GM12878 (cell line): ENCODE measurements at regions not wholly inside any gene's neighbourhood (a gene's known extent, or its start where the extent isn't known, plus 50 kb on each side); places are given as distances from the start of the nearest gene placed in this dataset.
A peak's percentile ranks its signal among the peaks of the same experiment; 100 is the strongest.
"Not testable (repeated sequence)": the region's sequence is repeated elsewhere in the genome, so short reads cannot be mapped to it uniquely, and the experiment has no call there.

ENCODE experiments used
- ATAC-seq: fragments of 200-7000 bp; cut with Tn5 transposase; 3 replicates; pipeline ENCODE4 v1.9.1; 2020; ENCODE audit warnings: mild to moderate bottlenecking, moderate library complexity
- BruUV-seq: library from RNA; stranded (reverse); fragments of 400-500 nt; replicated peaks from 2 replicates; lab custom pipeline; 2021; lab: Mats Ljungman, UMichigan
- CTCF ChIA-PET: fragments of 300-600 bp; sonication (Branson Sonifier 250); formaldehyde crosslinking; extraction: SDS; loops from one replicate; lab custom pipeline; 2021; ENCODE audit warnings: inconsistent platforms; lab: Yijun Ruan, JAX
- POLR2A ChIA-PET: fragments of 350-600 bp; formaldehyde crosslinking; extraction: SDS; loops from one replicate; lab custom pipeline; 2021; ENCODE audit warnings: inconsistent platforms; lab: Charles Lee
- RAD21 ChIA-PET: fragments of 300-600 bp; sonication (Branson Sonifier 250); formaldehyde crosslinking; loops from one replicate; lab custom pipeline; 2023; ENCODE audit warnings: antibody characterized with exemption; ENCODE audit not compliant: unreplicated experiment; lab: Charles Lee
- SMC1A ChIA-PET: fragments of 300-600 bp; sonication (Branson Sonifier 250); formaldehyde crosslinking; loops from one replicate; lab custom pipeline; 2023; ENCODE audit not compliant: unreplicated experiment, uncharacterized antibody; lab: Charles Lee
- DNase-seq: peaks from one replicate; pipeline ENCODE4 v3.0.0-alpha.2; 2011; ENCODE audit warnings: low read depth, low spot score
- FAIRE-seq: peaks from 3 replicates; lab custom pipeline; 2011; peaks lifted over from hg19 to GRCh38; lab: Jason Lieb, UNC
- H2AFZ ChIP-seq: 2 replicates; pipeline ENCODE4 v1.6.0; 2011; ENCODE audit warnings: low read depth, low read length, control low read depth; ENCODE audit not compliant: control insufficient read depth
- H3K27ac ChIP-seq: 2 replicates; pipeline ENCODE4 v1.5.1; 2011; ENCODE audit warnings: control low read depth; ENCODE audit not compliant: control insufficient read depth, insufficient read depth
- H3K27me3 ChIP-seq, 2 experiments: replicated peaks in 1 of 2; 2 replicates each; pipeline versions ENCODE4 v1.6.0 to v1.6.1; 2011; ENCODE audit warnings: low read length in 1 of 2; ENCODE audit not compliant: control insufficient read depth in 2 of 2, insufficient read depth in 2 of 2
- H3K36me3 ChIP-seq, 2 experiments: 2 replicates each; pipeline ENCODE4 v1.5.1; 2011; ENCODE audit warnings: low read length in 1 of 2; ENCODE audit not compliant: control insufficient read depth in 2 of 2, insufficient read depth in 2 of 2
- H3K4me1 ChIP-seq: 2 replicates; pipeline ENCODE4 v1.6.1; 2011; ENCODE audit warnings: mild to moderate bottlenecking, low read length, moderate library complexity, mixed read lengths; ENCODE audit not compliant: control insufficient read depth, insufficient read depth
- H3K4me2 ChIP-seq: 2 replicates; pipeline ENCODE4 v1.6.0; 2011; ENCODE audit warnings: control low read depth; ENCODE audit not compliant: control insufficient read depth, insufficient read depth
- H3K4me3 ChIP-seq: fragments of 200-600 bp; sonication (generic); 2 replicates; pipeline ENCODE4 v1.5.1; 2016
- H3K79me2 ChIP-seq: 2 replicates; pipeline ENCODE4 v1.6.0; 2011; ENCODE audit warnings: low read length; ENCODE audit not compliant: control insufficient read depth, insufficient read depth
- H3K9ac ChIP-seq: 2 replicates; pipeline ENCODE4 v1.8.0; 2011; ENCODE audit warnings: low read length, control low read depth, mixed read lengths; ENCODE audit not compliant: control insufficient read depth, insufficient read depth
- H3K9me3 ChIP-seq: replicated peaks from 3 replicates; pipeline ENCODE4 v1.5.1; 2011; ENCODE audit warnings: mild to moderate bottlenecking, low read length; ENCODE audit not compliant: control insufficient read depth, insufficient read depth
- H4K20me1 ChIP-seq: 2 replicates; pipeline ENCODE4 v1.6.0; 2011; ENCODE audit not compliant: control insufficient read depth, insufficient read depth
- BRCA1 ChIP-seq: IDR thresholded peaks from 2 replicates; pipeline ENCODE4 v1.6.1; 2011; ENCODE audit warnings: low read depth, low read length, improper control_type of control experiment
- CREB1 ChIP-seq: IDR thresholded peaks from 2 replicates; pipeline ENCODE4 v1.6.1; 2012; ENCODE audit warnings: low read depth, mild to moderate bottlenecking, inconsistent platforms
- FOXM1 ChIP-seq: IDR thresholded peaks from 2 replicates; pipeline ENCODE4 v1.6.1; 2012; ENCODE audit warnings: low read depth, mild to moderate bottlenecking, inconsistent platforms, low read length, moderate library complexity
- IKZF1 ChIP-seq: fragments of 450-650 bp; conservative IDR thresholded peaks from 2 replicates; pipeline ENCODE4 v1.6.1; 2017; ENCODE audit warnings: antibody characterized with exemption, mild to moderate bottlenecking
- IKZF2 ChIP-seq, 2 experiments: fragments of 450-650 bp; IDR thresholded peaks; 2 replicates each; pipeline ENCODE4 v1.6.1; 2017; ENCODE audit warnings: mild to moderate bottlenecking in 2 of 2, moderate library complexity in 2 of 2
- JUND ChIP-seq: IDR thresholded peaks from 2 replicates; pipeline ENCODE4 v1.6.1; 2012; ENCODE audit warnings: low read depth, mild to moderate bottlenecking, low read length, improper control_type of control experiment, moderate library complexity
- MEF2B ChIP-seq: fragments of 450-650 bp; IDR thresholded peaks from 2 replicates; pipeline ENCODE4 v1.6.1; 2018; ENCODE audit warnings: mild to moderate bottlenecking, moderate library complexity; ENCODE audit not compliant: partially characterized antibody, poor library complexity, severe bottlenecking
- RAD21 ChIP-seq: IDR thresholded peaks from 2 replicates; pipeline ENCODE4 v1.6.1; 2011; ENCODE audit warnings: mild to moderate bottlenecking, low read depth, low read length, moderate library complexity; ENCODE audit not compliant: insufficient read depth
- RUNX3 ChIP-seq: IDR thresholded peaks from 2 replicates; pipeline ENCODE4 v1.6.1; 2012; ENCODE audit warnings: low read length, inconsistent platforms
- SMAD1 ChIP-seq: fragments of 450-650 bp; IDR thresholded peaks from 2 replicates; pipeline ENCODE4 v1.6.1; 2018; ENCODE audit warnings: mild to moderate bottlenecking, low read depth; ENCODE audit not compliant: partially characterized antibody
- SMC3 ChIP-seq: IDR thresholded peaks from 2 replicates; pipeline ENCODE4 v1.6.1; 2011; ENCODE audit warnings: low read length, improper control_type of control experiment, borderline replicate concordance
- WGBS: methylation state at CpG from one replicate; pipeline ENCODE4 v1.1.6; 2016; ENCODE audit warnings: low lambda C conversion rate; ENCODE audit not compliant: insufficient replicate concordance, insufficient coverage; ENCODE audit errors: missing lambda C conversion rate; 5-methylcytosine and 5-hydroxymethylcytosine counted together
- in situ Hi-C: fragments of 300-500 bp; cut with MboI; formaldehyde crosslinking; loops from 9 replicates; pipeline ENCODE4 v1.14.3; 2018; ENCODE audit warnings: mixed read lengths
- intact Hi-C: fragments of 100-400 bp; cut with micrococcal nuclease; formaldehyde crosslinking; loops from one replicate; pipeline ENCODE4 v1.14.2; 2022; ENCODE audit not compliant: unreplicated experiment

GRCh38 chrX:65871671-65872311, 168.1 kb downstream of the VSIG4 start (continued):
- TF ChIP-seq IKZF2 (IDR thresholded peaks at IDR 0.05) (peak; percentile 62 to 67; a peak in 3 of 4 replicates), JUND (peak; percentile 42; the same call in 1 of the 2 replicates), RUNX3 (peak; percentile 41; the same call in 1 of the 2 replicates), RAD21 (peak; percentile 48; the same call in 1 of the 2 replicates), MEF2B (peak; percentile 94), CREB1 (no peak), FOXM1 (0 out of 2 replicates have a peak, but pooled peaks have one; percentile 28), SMC3 (peak; percentile 40; the same call in 1 of the 2 replicates), BRCA1 (no peak), IKZF1 (peak; percentile 59), SMAD1 (peak; percentile 78)

- ChIA-PET POLR2A (interaction anchor here (0.6 kb wide), 1 partner anchor 170 kb away, joined by 3 read pairs; no protein-coding TSS in a partner anchor), CTCF (interaction anchor here (1.2 kb wide), 1 partner anchor 238 kb away, joined by 3 read pairs; no protein-coding TSS in a partner anchor)
- H3K4me3 ChIP-seq, H3K4me2 ChIP-seq, H3K36me3 ChIP-seq, H3K27me3 ChIP-seq, DNase-seq, SMC1A ChIA-PET, RAD21 ChIA-PET, H3K9me3 ChIP-seq, BruUV-seq, H3K4me1 ChIP-seq, H3K79me2 ChIP-seq, H2AFZ ChIP-seq, FAIRE-seq, H3K9ac ChIP-seq, in situ Hi-C loops, H3K27ac ChIP-seq, H4K20me1 ChIP-seq, ATAC-seq: not testable (repeated sequence)
- intact Hi-C loops, result loop anchor here (5.0 kb wide), 1 partner anchor 288 kb away; no protein-coding TSS in a partner anchor
- WGBS, result 76% methylated on average over 3 of the region's 3 CpGs
Observed at GRCh38 chrX:65870544-65870943, 169.3 kb downstream of the VSIG4 start.
